Renal cortex interstitium (tissue), 11 donors: ENCODE measurements at regions not wholly inside any gene's neighbourhood (a gene's known extent, or its start where the extent isn't known, plus 50 kb on each side); places are given as distances from the start of the nearest gene placed in this dataset.
"Not testable (repeated sequence)": the region's sequence is repeated elsewhere in the genome, so short reads cannot be mapped to it uniquely, and the experiment has no call there.

Experiments
- DNase-seq, 11 donors: peaks; one replicate each; pipeline ENCODE4 v3.0.0-alpha.2; 2013; ENCODE audit warnings: low read depth in 9 of 11, low spot score in 4 of 11; ENCODE audit errors: extremely low read depth in 1 of 11

- DNase-seq: no peak
Measured at GRCh38 chr10:31171402-31172083, 139.9 kb upstream of the ZNF438 start.

DNA sequence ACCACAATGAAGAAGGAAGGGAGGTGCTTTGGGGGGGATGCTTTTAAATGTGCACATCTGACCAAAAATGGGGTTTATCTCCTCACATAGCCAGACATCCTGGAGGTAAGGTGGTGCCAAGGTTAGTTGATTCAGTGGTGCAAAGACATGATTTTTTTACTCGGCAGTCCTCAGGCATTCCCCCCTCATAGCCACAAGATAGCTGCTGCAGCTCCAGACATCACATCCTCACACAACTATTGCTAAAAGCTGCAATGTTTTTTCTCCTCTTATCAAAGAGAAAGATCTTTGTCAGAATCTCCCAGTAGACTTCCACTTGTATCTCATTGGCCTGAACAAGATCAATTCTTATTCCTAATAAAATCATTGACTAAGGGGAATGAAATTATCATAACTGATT, 141.3 kb upstream of the ZNF438 start:
- DNase-seq: no peak

DNA sequence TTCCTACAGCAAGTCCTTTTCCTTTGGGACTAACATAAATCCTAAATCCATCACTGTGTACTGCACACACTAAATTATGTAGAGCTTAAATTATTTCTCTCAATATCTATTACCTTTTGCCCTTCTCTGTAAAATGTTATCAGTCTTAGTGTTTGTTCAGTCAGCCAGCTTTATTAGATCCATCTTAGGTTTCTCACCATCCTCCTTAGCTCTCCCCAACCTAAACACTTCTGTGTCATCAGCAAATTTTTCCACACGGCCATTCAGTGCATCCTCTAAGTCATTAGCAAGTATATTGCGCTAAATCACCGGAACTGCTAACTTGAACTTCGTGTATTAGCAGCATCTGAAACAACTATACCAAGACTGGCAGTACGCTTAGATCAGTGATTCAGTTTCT, 142.1 kb upstream of the ZNF438 start:
- DNase-seq: no peak

DNA sequence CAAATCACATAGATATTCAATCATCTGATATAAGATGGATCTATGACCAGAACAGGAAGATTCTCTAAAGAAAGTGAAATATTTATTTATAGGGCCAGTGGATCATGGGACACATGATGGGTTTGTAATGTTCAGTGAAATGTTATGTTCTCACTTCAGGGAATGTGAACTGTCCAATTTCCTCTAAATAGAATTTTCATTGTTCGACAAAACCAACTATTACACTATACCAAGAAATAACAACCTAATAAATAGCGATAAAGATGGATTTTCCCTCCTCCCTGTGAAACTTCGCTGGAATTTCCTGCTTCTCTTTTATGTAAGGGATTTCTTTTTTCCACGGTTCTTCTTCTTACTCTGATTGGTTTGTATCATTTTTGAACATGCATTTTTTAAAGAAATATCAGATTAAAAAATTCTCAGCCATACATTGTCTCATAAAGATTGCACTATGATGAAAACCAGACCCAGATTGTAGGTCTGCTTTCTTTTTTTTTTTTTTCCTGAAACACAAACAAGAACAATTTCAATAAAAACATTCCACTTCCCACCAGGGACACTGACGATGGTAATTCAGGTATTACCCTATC, 139.8 kb upstream of the ZEB1 start:
- no peak for DNase-seq

- peak in 5 of 11 donors; percentile 8 to 33 (median 15) for DNase-seq
Measured at GRCh38 chr10:31186225-31187000, 132.6 kb upstream of the ZEB1 start.

GRCh38 chr10:31187182-31187581, 131.8 kb upstream of the ZEB1 start:
- no peak for DNase-seq

GRCh38 chr10:31187607-31188210, 131.3 kb upstream of the ZEB1 start:
- no peak for DNase-seq

DNA sequence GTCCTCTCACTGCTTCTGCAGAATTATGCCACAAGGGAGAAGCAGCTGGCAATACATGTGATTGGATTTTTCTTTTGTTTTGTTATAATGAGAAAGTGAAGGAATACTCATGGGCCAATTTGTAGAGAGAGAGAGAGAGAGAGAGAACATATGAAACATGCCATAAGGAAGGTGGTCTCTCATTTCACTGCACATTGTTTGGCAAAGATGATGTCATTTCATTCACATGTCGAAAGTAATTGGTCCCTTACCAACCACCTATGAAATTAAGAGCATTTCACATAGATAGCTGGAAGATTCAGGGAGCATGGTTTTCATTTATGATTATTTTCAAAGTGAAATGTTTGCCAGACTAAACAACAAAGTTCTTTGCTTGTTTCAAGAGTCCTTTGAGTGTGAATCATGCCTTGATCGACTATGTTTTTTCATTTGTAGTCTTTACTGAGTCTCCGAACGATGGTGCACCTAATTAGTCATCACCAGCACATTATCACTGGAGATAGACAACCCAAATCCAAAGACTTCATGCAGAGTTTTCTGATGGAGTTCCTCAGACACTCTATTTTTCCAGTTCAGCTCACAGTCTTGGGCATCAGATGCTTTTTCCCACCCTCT, 130.1 kb upstream of the ZEB1 start:
- no peak for DNase-seq

- no peak for DNase-seq
Measured at GRCh38 chr10:31190488-31190887, 128.5 kb upstream of the ZEB1 start.

- no peak for DNase-seq
Measured at GRCh38 chr10:31192475-31192874, 126.5 kb upstream of the ZEB1 start.

GRCh38 chr10:31194986-31195385, 124.0 kb upstream of the ZEB1 start:
- DNase-seq: no peak

- DNase-seq: no peak
Measured at GRCh38 chr10:31197886-31198285, 121.1 kb upstream of the ZEB1 start.

DNA sequence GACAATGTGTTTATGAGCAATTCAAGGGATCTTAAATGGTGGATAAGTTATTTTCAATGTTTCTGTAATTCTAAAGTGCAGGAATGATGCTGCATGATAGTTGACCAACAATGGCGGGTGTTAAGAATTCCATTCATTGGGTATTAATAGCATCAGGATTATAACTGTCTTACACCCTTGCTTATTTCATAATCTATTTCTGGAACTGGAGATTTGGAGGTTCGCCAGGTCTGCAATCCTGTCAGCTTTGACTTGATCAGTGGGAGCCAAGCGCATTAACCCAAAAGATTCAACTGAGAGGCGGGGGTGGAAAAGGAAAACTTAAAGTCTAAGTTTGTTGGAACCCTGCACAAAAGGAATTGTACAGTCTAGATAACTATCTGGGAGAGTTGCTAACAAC, 114.9 kb upstream of the ZEB1 start:
- no peak for DNase-seq

DNA sequence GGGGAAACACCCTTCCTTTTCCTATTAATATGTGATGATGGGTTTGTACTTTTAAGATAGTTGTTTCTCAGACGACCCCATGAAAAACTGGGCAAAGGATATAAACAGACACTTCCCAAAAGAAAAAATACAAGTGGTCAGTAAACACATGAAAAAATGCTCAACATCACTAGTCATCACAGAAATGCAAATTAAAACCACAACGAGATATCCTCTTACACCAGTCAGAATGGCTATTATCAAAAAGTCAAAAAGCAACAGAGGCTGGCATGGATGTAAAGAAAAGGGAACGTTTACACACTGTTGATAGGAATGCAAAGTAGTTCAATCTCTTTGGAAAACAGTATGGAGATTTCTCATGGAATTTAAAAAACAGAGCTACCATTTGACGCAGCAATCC, 111.4 kb upstream of the ZEB1 start:
- DNase-seq: no peak

- DNase-seq: no peak
Measured at GRCh38 chr10:31209478-31209877, 109.5 kb upstream of the ZEB1 start.

DNA sequence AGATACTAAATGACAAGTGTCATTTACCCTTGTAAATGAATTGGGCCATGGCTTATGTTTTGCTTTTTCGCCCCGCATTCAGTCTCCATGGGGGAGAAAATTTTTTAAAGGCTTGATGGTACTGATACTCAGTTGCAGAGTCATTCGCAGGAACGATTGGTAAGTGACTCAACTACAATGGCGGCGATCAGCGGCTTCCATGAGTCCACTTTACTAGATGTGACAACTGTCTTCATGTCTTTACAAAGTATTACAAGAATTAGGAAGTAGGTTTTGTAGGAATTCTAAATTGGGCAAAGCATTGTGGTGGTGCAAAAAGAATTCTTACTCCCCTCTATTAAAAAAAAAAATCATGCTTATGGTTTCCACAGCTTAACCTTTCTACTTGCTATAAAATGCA, 108.8 kb upstream of the ZEB1 start:
- DNase-seq: no peak

DNA sequence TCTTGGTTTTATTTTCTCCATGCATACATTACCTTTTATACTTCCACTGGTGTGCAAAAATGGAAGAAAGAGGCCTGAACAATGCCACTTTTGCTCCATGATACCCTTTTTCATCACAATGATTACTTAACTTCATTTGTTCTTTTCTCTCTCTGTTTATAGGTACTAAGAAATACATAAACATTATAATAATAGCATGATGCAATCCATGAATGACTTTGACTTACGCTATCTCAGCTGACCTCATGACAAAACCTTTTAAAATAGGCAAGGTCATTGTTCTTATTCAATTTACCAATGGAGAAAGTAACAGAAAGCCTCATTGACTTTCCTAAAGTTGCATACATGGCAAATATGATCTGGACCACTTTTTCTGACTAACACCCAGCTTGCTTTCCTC, 105.1 kb upstream of the ZEB1 start:
- DNase-seq: no peak

- no peak for DNase-seq
Measured at GRCh38 chr10:31215052-31215451, 104.0 kb upstream of the ZEB1 start.

DNA sequence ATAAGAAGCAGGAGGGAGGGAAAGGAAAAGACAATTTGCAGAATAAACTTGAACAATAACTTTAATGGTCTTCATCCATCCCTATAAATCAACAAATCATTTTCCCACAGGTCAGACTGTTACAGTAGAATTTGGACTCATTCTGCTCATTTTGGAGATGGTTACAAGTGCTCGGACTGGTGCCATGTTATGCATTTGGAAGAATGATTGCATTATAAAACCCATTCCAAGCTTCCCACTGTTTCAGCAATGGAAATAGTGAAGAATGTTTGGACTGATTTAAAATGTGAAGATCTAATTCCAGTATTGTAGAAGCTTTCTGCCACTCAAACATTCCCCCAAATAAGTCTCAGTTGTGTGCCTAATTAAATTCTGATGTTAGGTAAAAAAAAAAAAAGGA, 99.7 kb upstream of the ZEB1 start:
- no peak for DNase-seq

DNA sequence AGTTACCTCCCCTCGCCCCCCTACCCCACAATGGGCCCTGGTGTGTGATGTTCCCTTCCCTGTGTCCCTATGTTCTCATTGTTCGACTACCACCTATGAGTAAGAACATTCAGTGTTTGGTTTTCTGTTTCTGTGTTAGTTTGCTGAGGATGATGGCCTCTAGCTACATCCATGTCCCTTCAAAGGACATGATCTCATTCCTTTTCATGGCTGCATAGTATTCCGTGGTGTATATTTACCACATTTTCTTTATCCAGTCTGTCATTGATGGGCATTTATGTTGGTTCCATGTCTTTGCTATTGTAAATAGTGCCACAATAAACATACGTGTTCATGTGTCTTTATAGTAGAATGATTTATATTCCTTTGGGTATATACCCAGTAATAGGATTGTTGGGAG, 90.2 kb upstream of the ZEB1 start:
- DNase-seq: not testable (repeated sequence)
